ENCODE measurements at regions not wholly inside any gene's neighbourhood (a gene's known extent, or its start where the extent isn't known, plus 50 kb on each side); places are given as distances from the start of the nearest gene placed in this dataset.

DNA sequence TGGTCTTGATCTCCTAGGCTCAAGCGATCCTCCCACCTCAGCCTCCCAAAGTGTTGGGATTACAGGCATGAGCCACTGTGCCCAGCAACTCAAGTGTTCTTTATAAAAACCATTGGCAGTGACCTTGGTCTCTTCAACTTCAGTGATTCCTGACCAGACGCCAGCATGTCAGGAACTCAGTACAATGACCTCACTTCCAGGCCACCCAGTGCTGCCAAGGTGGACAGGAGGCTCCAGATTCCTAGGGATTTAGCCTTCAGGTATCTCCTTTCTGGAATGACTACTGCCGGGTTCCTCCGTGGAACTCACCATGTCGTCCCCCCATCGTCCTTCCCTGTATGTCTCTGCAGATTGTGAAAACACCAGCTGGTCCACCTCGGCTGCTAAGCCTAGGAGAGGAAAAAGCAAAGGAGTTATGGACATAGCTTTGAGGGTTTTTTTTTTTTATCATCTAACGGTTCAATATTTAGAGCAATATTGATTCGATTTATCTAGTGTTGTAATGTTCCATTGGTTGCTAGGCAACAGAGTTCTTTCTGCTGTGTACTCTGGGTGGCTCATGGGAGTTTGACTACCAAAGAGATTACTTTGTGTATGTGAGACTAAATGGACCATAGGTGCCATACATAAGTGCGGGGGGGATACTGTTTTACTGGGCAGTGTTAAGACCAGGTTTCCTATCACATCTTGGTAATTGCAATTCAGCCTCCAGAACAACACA is 425.8 kb upstream of the AUTS2 start:
- Mint-ChIP-seq H3K27me3 (ENCODE audit: low read depth, unreplicated experiment) (no peaks in the 10 kb centered on the region), H3K4me1 (ENCODE audit: low read depth, unreplicated experiment) (no peaks in the 10 kb centered on the region), H3K4me3 (ENCODE audit: unreplicated experiment) (no peak overlapping the region), H3K27ac (ENCODE audit: unreplicated experiment) (no peak overlapping the region), H3K36me3 (ENCODE audit: low read depth, unreplicated experiment) (no peaks in the 10 kb centered on the region), H3K9me3 (ENCODE audit: unreplicated experiment) (peaks cover 8% of the 10 kb centered on the region)
- no peaks in the 10 kb centered on the region for H3K79me2 ChIP-seq (ENCODE audit: insufficient read depth, low read length)
- no peaks in the 10 kb centered on the region for H3K27me3 ChIP-seq (ENCODE audit: insufficient read depth, low read length)
- H3K9ac ChIP-seq (ENCODE audit: low read length) = no peak overlapping the region
- no peak overlapping the region for H3K4me3 ChIP-seq (ENCODE audit: insufficient read depth, low read depth, low read length)
- H2AFZ ChIP-seq (ENCODE audit: low read depth, low read length) = no peak overlapping the region
- no peaks in the 10 kb centered on the region for H3K4me1 ChIP-seq (ENCODE audit: insufficient read depth, low read length)
- H3K36me3 ChIP-seq (ENCODE audit: insufficient read depth, low read length) = no peaks in the 10 kb centered on the region
- no peak for FAIRE-seq
- no peak overlapping the region for H3K27ac ChIP-seq (ENCODE audit: low read depth, low read length)
- no peak overlapping the region for H3K4me2 ChIP-seq (ENCODE audit: low read length)
- H3K9me3 ChIP-seq (ENCODE audit: insufficient read depth, low read depth, low read length) = no peaks in the 10 kb centered on the region
- no peak for DNase-seq (ENCODE audit: low read depth)
- TF ChIP-seq EZH2 (IDR thresholded peaks at IDR 0.05; ENCODE audit: insufficient read depth, low read length) = no peak
- TF ChIP-seq, protein P1, sequence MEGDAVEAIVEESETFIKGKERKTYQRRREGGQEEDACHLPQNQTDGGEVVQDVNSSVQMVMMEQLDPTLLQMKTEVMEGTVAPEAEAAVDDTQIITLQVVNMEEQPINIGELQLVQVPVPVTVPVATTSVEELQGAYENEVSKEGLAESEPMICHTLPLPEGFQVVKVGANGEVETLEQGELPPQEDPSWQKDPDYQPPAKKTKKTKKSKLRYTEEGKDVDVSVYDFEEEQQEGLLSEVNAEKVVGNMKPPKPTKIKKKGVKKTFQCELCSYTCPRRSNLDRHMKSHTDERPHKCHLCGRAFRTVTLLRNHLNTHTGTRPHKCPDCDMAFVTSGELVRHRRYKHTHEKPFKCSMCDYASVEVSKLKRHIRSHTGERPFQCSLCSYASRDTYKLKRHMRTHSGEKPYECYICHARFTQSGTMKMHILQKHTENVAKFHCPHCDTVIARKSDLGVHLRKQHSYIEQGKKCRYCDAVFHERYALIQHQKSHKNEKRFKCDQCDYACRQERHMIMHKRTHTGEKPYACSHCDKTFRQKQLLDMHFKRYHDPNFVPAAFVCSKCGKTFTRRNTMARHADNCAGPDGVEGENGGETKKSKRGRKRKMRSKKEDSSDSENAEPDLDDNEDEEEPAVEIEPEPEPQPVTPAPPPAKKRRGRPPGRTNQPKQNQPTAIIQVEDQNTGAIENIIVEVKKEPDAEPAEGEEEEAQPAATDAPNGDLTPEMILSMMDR (IDR thresholded peaks at IDR 0.05; ENCODE audit: insufficient read depth, low read depth, low read length) = no peak
- H4K20me1 ChIP-seq (ENCODE audit: insufficient read depth, low read length) = no peaks in the 10 kb centered on the region

- Histone ChIP-seq H3K27me3 (ENCODE audit: insufficient read depth, low read length) (no peaks in the 10 kb centered on the region), H3K9me3 (ENCODE audit: insufficient read depth, low read depth, low read length) (no peaks in the 10 kb centered on the region), H3K36me3 (ENCODE audit: insufficient read depth, low read length) (no peaks in the 10 kb centered on the region), H4K20me1 (ENCODE audit: insufficient read depth, low read length) (no peaks in the 10 kb centered on the region), H2AFZ (ENCODE audit: low read depth, low read length) (no peak overlapping the region), H3K27ac (ENCODE audit: low read depth, low read length) (no peak overlapping the region), H3K4me3 (ENCODE audit: insufficient read depth, low read depth, low read length) (no peak overlapping the region), H3K9ac (ENCODE audit: low read length) (no peak overlapping the region), H3K4me2 (ENCODE audit: low read length) (no peak overlapping the region), H3K4me1 (ENCODE audit: insufficient read depth, low read length) (no peaks in the 10 kb centered on the region), H3K79me2 (ENCODE audit: insufficient read depth, low read length) (no peaks in the 10 kb centered on the region)
- Mint-ChIP-seq H3K27ac (ENCODE audit: unreplicated experiment) (no peak overlapping the region), H3K27me3 (ENCODE audit: low read depth, unreplicated experiment) (no peaks in the 10 kb centered on the region), H3K4me3 (ENCODE audit: unreplicated experiment) (no peak overlapping the region), H3K36me3 (ENCODE audit: low read depth, unreplicated experiment) (no peaks in the 10 kb centered on the region), H3K4me1 (ENCODE audit: low read depth, unreplicated experiment) (no peaks in the 10 kb centered on the region), H3K9me3 (ENCODE audit: unreplicated experiment) (peaks cover 9% of the 10 kb centered on the region)
- TF ChIP-seq, protein P1 (IDR thresholded peaks at IDR 0.05; ENCODE audit: insufficient read depth, low read depth, low read length) = no peak
- no peak for TF ChIP-seq EZH2 (IDR thresholded peaks at IDR 0.05; ENCODE audit: insufficient read depth, low read length)
- DNase-seq (ENCODE audit: low read depth) = no peak
- no peak for FAIRE-seq
Measured at GRCh38 chr7:69173341-69173740, 424.9 kb upstream of the AUTS2 start.

DNA sequence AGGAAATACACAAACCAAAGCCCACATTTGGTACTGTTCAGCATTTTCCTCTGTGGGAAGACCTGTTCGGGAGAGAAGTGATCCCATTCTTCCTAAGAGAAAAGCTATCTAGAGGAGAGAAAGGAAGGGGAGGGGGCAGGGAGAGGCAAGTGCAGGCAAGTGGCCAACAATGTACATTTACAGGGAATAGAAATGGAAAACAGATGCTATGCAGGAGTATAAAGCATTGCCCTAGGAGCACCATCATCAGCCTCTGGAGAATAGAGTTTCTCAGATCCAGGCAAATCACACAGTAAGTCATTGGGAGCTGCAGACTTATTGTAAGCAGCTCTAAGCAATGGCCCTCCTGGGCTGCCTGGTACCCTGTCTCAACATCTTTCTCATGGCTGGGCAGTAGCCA is 424.4 kb upstream of the AUTS2 start:
- H3K27ac Mint-ChIP-seq (ENCODE audit: unreplicated experiment) = no peak overlapping the region
- DNase-seq (ENCODE audit: low read depth) = no peak
- no peaks in the 10 kb centered on the region for H4K20me1 ChIP-seq (ENCODE audit: insufficient read depth, low read length)
- no peaks in the 10 kb centered on the region for H3K36me3 ChIP-seq (ENCODE audit: insufficient read depth, low read length)
- H3K9me3 Mint-ChIP-seq (ENCODE audit: unreplicated experiment) = peaks cover 11% of the 10 kb centered on the region
- H3K9ac ChIP-seq (ENCODE audit: low read length) = no peak overlapping the region
- no peak overlapping the region for H3K4me3 ChIP-seq (ENCODE audit: insufficient read depth, low read depth, low read length)
- no peaks in the 10 kb centered on the region for H3K27me3 Mint-ChIP-seq (ENCODE audit: low read depth, unreplicated experiment)
- no peak overlapping the region for H3K4me3 Mint-ChIP-seq (ENCODE audit: unreplicated experiment)
- H3K9me3 ChIP-seq (ENCODE audit: insufficient read depth, low read depth, low read length) = no peaks in the 10 kb centered on the region
- no peak overlapping the region for H3K27ac ChIP-seq (ENCODE audit: low read depth, low read length)
- no peaks in the 10 kb centered on the region for H3K4me1 ChIP-seq (ENCODE audit: insufficient read depth, low read length)
- H3K79me2 ChIP-seq (ENCODE audit: insufficient read depth, low read length) = no peaks in the 10 kb centered on the region
- no peak overlapping the region for H2AFZ ChIP-seq (ENCODE audit: low read depth, low read length)
- TF ChIP-seq, protein P1 (IDR thresholded peaks at IDR 0.05; ENCODE audit: insufficient read depth, low read depth, low read length) = no peak
- TF ChIP-seq EZH2 (IDR thresholded peaks at IDR 0.05; ENCODE audit: insufficient read depth, low read length) = no peak
- FAIRE-seq = no peak
- no peaks in the 10 kb centered on the region for H3K27me3 ChIP-seq (ENCODE audit: insufficient read depth, low read length)
- no peak overlapping the region for H3K4me2 ChIP-seq (ENCODE audit: low read length)
- H3K4me1 Mint-ChIP-seq (ENCODE audit: low read depth, unreplicated experiment) = no peaks in the 10 kb centered on the region
- no peaks in the 10 kb centered on the region for H3K36me3 Mint-ChIP-seq (ENCODE audit: low read depth, unreplicated experiment)

All from astrocyte (in vitro differentiated cells and primary cell).